HepG2 (cell line): ENCODE measurements at regions not wholly inside any gene's neighbourhood (a gene's known extent, or its start where the extent isn't known, plus 50 kb on each side); places are given as distances from the start of the nearest gene placed in this dataset.

Experiments
- KAT2B ChIP-seq: fragments of 150-350 bp; IDR thresholded peaks from 2 replicates; pipeline ENCODE4 v1.6.1; 2014; ENCODE audit warnings: low read depth, low read length, borderline replicate concordance
- KIAA2018 ChIP-seq: sonication (generic); formaldehyde crosslinking; IDR thresholded peaks from 2 replicates; pipeline ENCODE4 v1.5.0; 2020; ENCODE audit warnings: mild to moderate bottlenecking, missing genetic modification reagents, borderline replicate concordance
- KLF13 ChIP-seq: sonication (generic); formaldehyde crosslinking; IDR thresholded peaks from 2 replicates; pipeline ENCODE4 v1.4.0; 2020; ENCODE audit warnings: mild to moderate bottlenecking, missing genetic modification reagents
- ZFP36 ChIP-seq: fragments of 150-350 bp; IDR thresholded peaks from 2 replicates; pipeline ENCODE4 v1.6.1; 2018; ENCODE audit warnings: borderline replicate concordance, low read length, low read depth; ENCODE audit not compliant: partially characterized antibody
- ZNF577 ChIP-seq: sonication (generic); formaldehyde crosslinking; IDR thresholded peaks from 2 replicates; pipeline ENCODE4 v1.4.0; 2020; ENCODE audit warnings: mild to moderate bottlenecking, low read depth, missing genetic modification reagents, borderline replicate concordance
- ZNF883 ChIP-seq: sonication (generic); formaldehyde crosslinking; IDR thresholded peaks from 2 replicates; pipeline ENCODE4 v1.5.1; 2020; ENCODE audit warnings: mild to moderate bottlenecking, missing genetic modification reagents; ENCODE audit errors: not compliant biosample characterization

- TF ChIP-seq KIAA2018 (CRISPR knock-in tag): no peak
- TF ChIP-seq ZNF883 (CRISPR knock-in tag): no peak
- no peak for TF ChIP-seq ZFP36
- TF ChIP-seq KLF13 (CRISPR knock-in tag): no peak
- no peak for TF ChIP-seq ZNF577
- no peak for TF ChIP-seq KAT2B
- TF ChIP-seq, all 625 proteins: peak for 0
These were observed 148.7 kb downstream of the MEX3B start (continued) for GRCh38 chr15:81897057-81897677.
